ENCODE measurements at regions not wholly inside any gene's neighbourhood (a gene's known extent, or its start where the extent isn't known, plus 50 kb on each side); places are given as distances from the start of the nearest gene placed in this dataset.

GRCh38 chr6:40075056-40075590 lies 140.9 kb upstream of the MOCS1 start:
- no peak for DNase-seq
- no peak overlapping the region for H3K27ac ChIP-seq
- H3K9me3 ChIP-seq (ENCODE audit: insufficient read depth, low read depth), result no peaks in the 10 kb centered on the region
- H3K9me2 ChIP-seq (ENCODE audit: insufficient read depth), result no peaks in the 10 kb centered on the region; the same call in 1 of the 2 replicates
- ChIA-PET POLR2A (ENCODE audit: unreplicated experiment) (no interaction called here), CTCF (no interaction called here)
- intact Hi-C loops (cut with micrococcal nuclease; ENCODE audit: unreplicated experiment), result no loop called here
- TF ChIP-seq EZH2 (IDR thresholded peaks at IDR 0.05; ENCODE audit: low read depth) (no peak), CTCF (conservative IDR thresholded peaks at IDR 0.05) (no peak)
- no TSS peak for BruUV-seq (replicated peaks)
- H3K36me3 ChIP-seq (ENCODE audit: low read depth), result no peaks in the 10 kb centered on the region
- no peaks in the 10 kb centered on the region for H3K79me2 ChIP-seq (ENCODE audit: low read depth)
- peaks cover 15% of the 10 kb centered on the region; the same call in 1 of the 2 replicates for H3K27me3 ChIP-seq (ENCODE audit: insufficient read depth, low read depth)
- no peak overlapping the region for H3K4me3 ChIP-seq
- no peak overlapping the region for H2AFZ ChIP-seq
- H3K4me2 ChIP-seq, result no peak overlapping the region
- H3F3A ChIP-seq (ENCODE audit: insufficient read depth, low read depth), result no peaks in the 10 kb centered on the region
- H4K20me1 ChIP-seq (ENCODE audit: insufficient read depth), result no peaks in the 10 kb centered on the region
- H3K4me1 ChIP-seq (replicated peaks; ENCODE audit: insufficient read depth), result no peaks in the 10 kb centered on the region

- CTCF ChIA-PET, result no interaction called here
Measured at GRCh38 chr6:40074306-40075055, 140.2 kb upstream of the MOCS1 start.

GRCh38 chr6:40066372-40066771 lies 132.1 kb upstream of the MOCS1 start:
- TF ChIP-seq CTCF (conservative IDR thresholded peaks at IDR 0.05) (no peak), EZH2 (IDR thresholded peaks at IDR 0.05; ENCODE audit: low read depth) (no peak)
- H3K27ac ChIP-seq, result no peak overlapping the region
- no peaks in the 10 kb centered on the region for H3K36me3 ChIP-seq (ENCODE audit: low read depth)
- ChIA-PET POLR2A (ENCODE audit: unreplicated experiment) (no interaction called here), CTCF (no interaction called here)
- H2AFZ ChIP-seq, result no peak overlapping the region
- no peaks in the 10 kb centered on the region for H3K9me3 ChIP-seq (ENCODE audit: insufficient read depth, low read depth)
- H3K4me2 ChIP-seq, result no peak overlapping the region
- no peak for DNase-seq
- no peaks in the 10 kb centered on the region for H3K79me2 ChIP-seq (ENCODE audit: low read depth)
- H3K27me3 ChIP-seq (ENCODE audit: insufficient read depth, low read depth), result no peaks in the 10 kb centered on the region
- H3F3A ChIP-seq (ENCODE audit: insufficient read depth, low read depth), result no peaks in the 10 kb centered on the region
- BruUV-seq (replicated peaks), result no TSS peak
- intact Hi-C loops (cut with micrococcal nuclease; ENCODE audit: unreplicated experiment), result no loop called here
- H4K20me1 ChIP-seq (ENCODE audit: insufficient read depth), result no peaks in the 10 kb centered on the region
- no peaks in the 10 kb centered on the region for H3K4me1 ChIP-seq (replicated peaks; ENCODE audit: insufficient read depth)
- H3K4me3 ChIP-seq, result no peak overlapping the region
- H3K9me2 ChIP-seq (ENCODE audit: insufficient read depth), result no peaks in the 10 kb centered on the region

More at GRCh38 chr6:40074306-40075055, 140.2 kb upstream of the MOCS1 start:
- no peak overlapping the region for H2AFZ ChIP-seq
- no peaks in the 10 kb centered on the region for H3K36me3 ChIP-seq (ENCODE audit: low read depth)
- no peak overlapping the region for H3K4me2 ChIP-seq
- H3K4me3 ChIP-seq, result no peak overlapping the region
- H4K20me1 ChIP-seq (ENCODE audit: insufficient read depth), result no peaks in the 10 kb centered on the region
- DNase-seq, result no peak
- no peaks in the 10 kb centered on the region for H3K79me2 ChIP-seq (ENCODE audit: low read depth)
- H3K4me1 ChIP-seq (replicated peaks; ENCODE audit: insufficient read depth), result no peaks in the 10 kb centered on the region
- no peaks in the 10 kb centered on the region for H3K9me3 ChIP-seq (ENCODE audit: insufficient read depth, low read depth)
- intact Hi-C loops (cut with micrococcal nuclease; ENCODE audit: unreplicated experiment), result no loop called here
- no peak for TF ChIP-seq CTCF (conservative IDR thresholded peaks at IDR 0.05)
- no peak for TF ChIP-seq EZH2 (IDR thresholded peaks at IDR 0.05; ENCODE audit: low read depth)
- H3K27me3 ChIP-seq (ENCODE audit: insufficient read depth, low read depth), result peaks cover 9% of the 10 kb centered on the region; the same call in 1 of the 2 replicates
- no TSS peak for BruUV-seq (replicated peaks)
- H3K9me2 ChIP-seq (ENCODE audit: insufficient read depth), result no peaks in the 10 kb centered on the region; the same call in 1 of the 2 replicates
- POLR2A ChIA-PET (ENCODE audit: unreplicated experiment), result no interaction called here
- no peak overlapping the region for H3K27ac ChIP-seq
- H3F3A ChIP-seq (ENCODE audit: insufficient read depth, low read depth), result no peaks in the 10 kb centered on the region
